Activated T-helper 1 cell treated with anti-CD3 and anti-CD28 coated beads, Interleukin-12 subunit alpha, Interleukin-12 subunit beta, Interleukin-2, Interleukin-4 antibody, amounts not matched to agents 30 ng/mL and 10 ng/mL and 1 ng/mL, durations not matched to agents 14 hours and 24 hours and 36 hours (primary cell): ENCODE measurements at regions not wholly inside any gene's neighbourhood (a gene's known extent, or its start where the extent isn't known, plus 50 kb on each side); places are given as distances from the start of the nearest gene placed in this dataset.

Source experiments
- DNase-seq: peaks from one replicate; pipeline ENCODE4 v3.0.0; 2021; ENCODE audit warnings: low spot score
- H3K27ac Mint-ChIP-seq: one replicate; pipeline ENCODE4 v1.8.0; 2021; ENCODE audit warnings: mild to moderate bottlenecking, mixed read lengths
- H3K27me3 Mint-ChIP-seq: one replicate; pipeline ENCODE4 v1.8.0; 2022; ENCODE audit warnings: mild to moderate bottlenecking, moderate library complexity, mixed read lengths; ENCODE audit not compliant: insufficient read depth
- H3K36me3 Mint-ChIP-seq: one replicate; pipeline ENCODE4 v1.8.0; 2021; ENCODE audit warnings: low read depth, mixed read lengths
- H3K4me1 Mint-ChIP-seq: one replicate; pipeline ENCODE4 v1.8.0; 2021; ENCODE audit warnings: low read depth, mixed read lengths
- H3K4me3 Mint-ChIP-seq: one replicate; pipeline ENCODE4 v1.8.0; 2021; ENCODE audit warnings: mild to moderate bottlenecking, moderate library complexity, mixed read lengths
- H3K9me3 Mint-ChIP-seq: one replicate; pipeline ENCODE4 v1.8.0; 2021; ENCODE audit warnings: mixed read lengths
- intact Hi-C: fragments of 100-400 bp; cut with micrococcal nuclease; formaldehyde crosslinking; loops from one replicate; pipeline ENCODE4 v1.15.1; 2024

GRCh38 chr3:146655333-146655996, 50.3 kb upstream of the PLSCR5 start:
- Mint-ChIP-seq H3K4me1 (no peaks in the 10 kb centered on the region), H3K9me3 (no peaks in the 10 kb centered on the region), H3K27ac (no peak overlapping the region), H3K36me3 (no peaks in the 10 kb centered on the region), H3K4me3 (no peak overlapping the region), H3K27me3 (no peaks in the 10 kb centered on the region)
- intact Hi-C loops, result no loop called here
- no peak for DNase-seq
